ENCODE measurements at regions not wholly inside any gene's neighbourhood (a gene's known extent, or its start where the extent isn't known, plus 50 kb on each side); places are given as distances from the start of the nearest gene placed in this dataset.

DNA sequence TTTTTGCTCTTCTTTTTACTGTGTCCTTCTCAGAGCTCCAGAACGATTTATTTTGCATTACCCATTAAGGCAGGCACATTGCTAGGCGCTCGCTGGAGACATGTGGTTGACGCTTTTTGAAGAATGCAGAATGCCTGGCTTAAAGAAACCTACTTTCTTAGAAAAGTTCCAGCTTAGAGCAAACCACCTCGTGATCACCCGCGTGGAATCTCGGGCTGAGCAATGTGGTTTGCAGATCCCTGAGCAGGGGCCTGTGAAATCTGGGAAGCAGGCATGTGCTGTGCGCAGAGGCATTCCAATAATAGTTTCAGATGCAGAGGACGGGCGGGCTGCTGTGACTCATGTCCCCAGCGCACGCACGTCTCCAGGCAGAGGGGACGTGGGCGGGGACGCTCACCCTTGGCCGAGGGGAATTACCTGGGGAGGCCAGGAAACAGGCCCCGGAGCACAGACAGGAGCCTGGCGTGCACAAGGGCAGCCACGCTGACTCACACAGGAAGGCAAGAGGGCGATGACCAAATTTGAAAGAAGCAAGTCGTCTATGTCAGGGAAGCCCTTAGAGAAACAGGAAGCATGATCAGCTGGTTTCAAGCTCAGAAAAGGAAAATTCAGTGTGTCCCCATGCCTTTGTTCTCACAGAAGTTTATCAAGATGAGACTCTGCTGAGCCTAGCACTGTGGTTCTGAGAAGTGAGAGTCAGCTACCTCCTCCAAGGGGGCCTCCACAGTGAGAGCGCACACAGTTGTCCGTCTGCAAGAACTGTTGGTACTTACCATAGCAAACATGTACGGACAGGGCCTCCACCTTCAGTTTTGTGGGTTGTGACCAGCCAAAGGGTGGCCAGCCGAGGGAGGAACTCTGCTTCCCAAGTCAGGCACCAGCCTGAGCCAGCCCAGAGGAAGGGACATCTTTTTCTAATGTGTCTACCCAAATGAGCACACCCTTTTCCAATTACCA, 218.6 kb downstream of the PIK3R1 start:
- Histone ChIP-seq H3K9ac (ENCODE audit: low read depth, low read length) (peak overlapping the region; percentile 72), H3K9me3 (replicated peaks; ENCODE audit: low read length) (no peaks in the 10 kb centered on the region), H3K4me2 (ENCODE audit: low read length) (peak overlapping the region; percentile 53), H3K4me1 (ENCODE audit: control insufficient read depth, insufficient read depth, low read length) (peaks cover 19% of the 10 kb centered on the region), H3K36me3 (ENCODE audit: insufficient read depth, low read length) (no peaks in the 10 kb centered on the region), H3K4me3 (ENCODE audit: low read length) (peak overlapping the region; percentile 21), H3K27me3 (ENCODE audit: control insufficient read depth, insufficient read depth, low read length) (no peaks in the 10 kb centered on the region)

DNA sequence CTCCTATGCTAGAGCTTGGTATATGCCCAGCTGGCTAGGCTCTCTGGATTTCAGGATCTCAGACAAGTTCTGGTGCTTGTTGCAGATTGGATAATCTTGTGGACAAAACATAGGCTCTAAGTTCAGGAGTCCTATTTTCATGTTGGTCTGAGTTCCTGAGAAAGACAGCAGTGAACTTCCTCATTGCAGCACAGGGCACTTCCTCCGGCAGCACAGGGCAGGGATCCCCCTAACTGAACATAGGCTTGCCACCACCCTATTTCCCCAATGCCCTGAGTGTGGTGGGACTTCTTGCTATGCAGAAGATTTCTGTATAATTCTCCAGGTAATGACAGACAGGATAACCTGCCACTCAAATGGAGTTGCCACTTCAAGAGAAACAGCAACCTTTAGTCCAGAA, 220.1 kb downstream of the PIK3R1 start:
- Histone ChIP-seq H3K27me3 (ENCODE audit: control insufficient read depth, insufficient read depth, low read length) (no peaks in the 10 kb centered on the region), H3K9ac (ENCODE audit: low read depth, low read length) (no peak overlapping the region), H3K9me3 (replicated peaks; ENCODE audit: low read length) (no peaks in the 10 kb centered on the region), H3K4me1 (ENCODE audit: control insufficient read depth, insufficient read depth, low read length) (peaks cover 19% of the 10 kb centered on the region), H3K4me2 (ENCODE audit: low read length) (no peak overlapping the region), H3K36me3 (ENCODE audit: insufficient read depth, low read length) (no peaks in the 10 kb centered on the region), H3K4me3 (ENCODE audit: low read length) (no peak overlapping the region)

DNA sequence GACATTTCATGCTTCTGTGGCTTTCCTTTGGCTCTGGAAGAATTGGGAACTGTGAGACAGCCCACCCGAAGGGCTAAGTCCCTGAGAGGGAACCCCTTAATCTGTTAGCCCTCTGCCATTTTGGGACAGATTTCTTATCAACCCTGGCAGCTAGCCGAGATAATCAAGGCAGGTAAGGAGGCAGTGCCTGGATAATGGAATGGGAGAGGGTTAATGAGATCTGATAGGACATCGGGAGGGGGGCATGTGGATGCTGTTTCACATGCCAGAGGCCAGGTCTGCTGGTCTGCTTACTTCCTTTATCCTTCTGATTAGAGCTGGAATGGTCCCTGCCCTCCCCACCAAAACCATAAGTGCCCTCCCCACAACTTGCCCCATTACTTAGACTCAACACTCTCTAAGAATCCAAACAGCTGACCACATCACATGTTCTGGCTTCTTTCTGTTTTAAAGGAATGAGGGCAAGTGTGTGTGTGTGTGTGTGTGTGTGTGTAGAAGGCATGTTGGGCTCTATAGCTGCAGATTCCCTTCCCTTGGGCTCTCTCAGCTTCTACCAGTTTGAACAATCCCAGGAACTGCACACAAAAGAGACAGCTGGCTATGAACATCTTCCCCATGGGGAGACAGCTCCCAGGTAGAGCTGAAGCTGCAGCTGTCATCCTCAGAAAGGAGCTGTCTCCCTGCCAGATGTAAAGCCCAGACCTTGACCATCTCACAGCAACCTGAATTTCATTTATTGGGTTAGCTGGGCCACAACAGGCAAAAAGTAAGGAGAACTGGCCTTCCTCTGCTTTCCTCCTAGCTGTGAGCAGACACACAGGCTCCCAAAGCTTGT, 221.3 kb downstream of the PIK3R1 start:
- H3K4me2 ChIP-seq (ENCODE audit: low read length) = no peak overlapping the region
- no peak overlapping the region for H3K9ac ChIP-seq (ENCODE audit: low read depth, low read length)
- H3K4me3 ChIP-seq (ENCODE audit: low read length) = no peak overlapping the region
- no peaks in the 10 kb centered on the region for H3K9me3 ChIP-seq (replicated peaks; ENCODE audit: low read length)
- H3K27me3 ChIP-seq (ENCODE audit: control insufficient read depth, insufficient read depth, low read length) = no peaks in the 10 kb centered on the region
- peaks cover 19% of the 10 kb centered on the region for H3K4me1 ChIP-seq (ENCODE audit: control insufficient read depth, insufficient read depth, low read length)
- H3K36me3 ChIP-seq (ENCODE audit: insufficient read depth, low read length) = no peaks in the 10 kb centered on the region

DNA sequence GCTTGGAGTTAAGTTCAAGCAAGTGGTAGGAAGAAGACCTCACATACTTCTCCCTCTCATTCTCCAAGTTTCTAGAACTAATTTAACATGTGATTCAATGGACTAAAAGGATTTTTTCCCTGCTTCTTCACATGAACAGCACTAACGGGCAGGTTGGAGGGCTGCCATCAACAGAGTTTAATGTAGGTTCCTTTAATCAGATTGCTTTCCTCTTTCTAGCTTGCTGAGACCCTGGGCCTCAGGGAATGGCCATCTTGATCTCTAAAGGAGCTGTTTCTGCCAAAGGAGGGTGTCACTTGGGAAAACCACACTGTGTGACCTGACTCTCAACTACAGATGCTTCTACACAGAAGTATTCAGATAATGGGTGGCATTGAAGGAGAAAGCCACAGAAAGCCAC, 223.3 kb downstream of the PIK3R1 start:
- Histone ChIP-seq H3K36me3 (ENCODE audit: insufficient read depth, low read length) (no peaks in the 10 kb centered on the region), H3K9ac (ENCODE audit: low read depth, low read length) (no peak overlapping the region), H3K4me3 (ENCODE audit: low read length) (no peak overlapping the region), H3K4me1 (ENCODE audit: control insufficient read depth, insufficient read depth, low read length) (peaks cover 13% of the 10 kb centered on the region), H3K4me2 (ENCODE audit: low read length) (no peak overlapping the region), H3K9me3 (replicated peaks; ENCODE audit: low read length) (no peaks in the 10 kb centered on the region), H3K27me3 (ENCODE audit: control insufficient read depth, insufficient read depth, low read length) (no peaks in the 10 kb centered on the region)

DNA sequence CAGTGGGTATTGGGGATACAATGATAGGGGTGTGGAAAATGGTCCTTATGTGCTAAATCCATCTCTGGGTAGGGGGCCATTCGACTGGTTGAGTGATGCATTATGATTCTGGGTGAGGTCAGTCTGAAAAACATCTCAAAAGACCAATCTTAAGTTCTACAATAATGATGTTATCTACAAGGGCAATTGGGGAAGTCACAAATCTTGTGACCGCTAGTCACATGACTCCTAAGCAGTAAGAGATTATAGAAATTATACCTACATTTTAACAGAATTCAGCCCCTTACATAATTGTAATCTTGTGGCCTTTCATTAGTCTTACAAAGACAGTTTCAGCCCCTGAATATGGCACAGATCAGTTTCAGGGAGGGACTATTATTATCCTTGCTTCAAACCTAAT, 224.7 kb downstream of the PIK3R1 start:
- Histone ChIP-seq H3K9me3 (replicated peaks; ENCODE audit: low read length) (no peaks in the 10 kb centered on the region), H3K27me3 (ENCODE audit: control insufficient read depth, insufficient read depth, low read length) (no peaks in the 10 kb centered on the region), H3K4me2 (ENCODE audit: low read length) (no peak overlapping the region), H3K4me1 (ENCODE audit: control insufficient read depth, insufficient read depth, low read length) (peaks cover 13% of the 10 kb centered on the region), H3K36me3 (ENCODE audit: insufficient read depth, low read length) (no peaks in the 10 kb centered on the region), H3K9ac (ENCODE audit: low read depth, low read length) (no peak overlapping the region), H3K4me3 (ENCODE audit: low read length) (no peak overlapping the region)

DNA sequence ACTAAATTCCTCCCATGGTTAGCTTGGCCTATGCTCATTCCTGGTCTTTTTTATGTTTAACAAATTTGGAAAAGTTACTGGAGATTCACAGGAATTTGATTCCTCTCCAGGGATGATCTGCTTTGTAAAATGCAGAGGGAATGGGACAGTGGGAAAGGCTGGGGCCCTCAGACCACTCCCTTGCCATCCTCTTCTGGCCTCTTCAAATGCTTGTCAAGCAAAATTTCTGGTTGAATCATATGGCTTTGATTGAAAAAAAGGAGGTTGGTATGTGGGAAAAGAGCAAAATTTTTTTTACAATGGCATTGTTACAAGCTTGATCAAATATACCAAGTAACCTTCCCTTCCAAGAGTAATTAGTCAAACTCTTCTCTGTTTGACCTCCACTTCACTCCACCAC, 225.1 kb downstream of the PIK3R1 start:
- Histone ChIP-seq H3K4me1 (ENCODE audit: control insufficient read depth, insufficient read depth, low read length) (peaks cover 13% of the 10 kb centered on the region), H3K9ac (ENCODE audit: low read depth, low read length) (no peak overlapping the region), H3K9me3 (replicated peaks; ENCODE audit: low read length) (no peaks in the 10 kb centered on the region), H3K4me3 (ENCODE audit: low read length) (no peak overlapping the region), H3K27me3 (ENCODE audit: control insufficient read depth, insufficient read depth, low read length) (no peaks in the 10 kb centered on the region), H3K36me3 (ENCODE audit: insufficient read depth, low read length) (no peaks in the 10 kb centered on the region), H3K4me2 (ENCODE audit: low read length) (no peak overlapping the region)

DNA sequence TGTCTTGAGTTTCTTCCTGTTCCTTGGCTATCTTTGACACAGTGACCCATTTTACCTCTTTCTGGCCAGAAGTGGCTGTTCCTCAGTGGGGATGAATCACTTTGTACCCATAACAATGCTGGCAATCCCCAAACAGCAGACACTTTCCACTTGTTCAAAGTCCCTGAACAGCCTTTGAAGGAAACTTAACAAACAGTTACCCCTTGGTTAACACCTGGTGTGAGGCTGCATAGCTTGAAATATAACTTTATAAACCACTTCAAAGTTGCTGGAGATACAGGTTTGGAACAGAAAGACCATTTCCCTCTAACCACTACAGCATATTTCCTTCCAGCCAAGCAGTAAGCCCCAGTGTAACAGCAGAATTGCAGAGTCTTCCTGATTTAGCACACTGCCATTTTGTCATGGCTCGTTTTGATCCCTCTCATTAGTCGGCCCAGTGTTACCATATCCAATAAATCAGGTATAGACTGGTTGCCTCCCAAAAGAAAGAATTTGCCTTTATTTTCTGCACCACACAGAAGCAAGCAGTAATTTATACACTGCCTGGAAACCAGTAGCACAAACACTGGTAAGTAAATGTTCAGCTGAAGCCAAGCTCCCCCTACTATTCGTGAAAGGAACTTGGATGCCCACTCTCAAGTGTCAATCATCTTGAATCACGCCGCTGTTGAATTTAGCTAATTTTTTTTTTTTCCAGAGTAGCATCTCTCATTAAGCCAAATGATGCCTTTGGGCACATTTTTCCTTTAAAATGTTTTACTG, 225.9 kb downstream of the PIK3R1 start:
- Histone ChIP-seq H3K4me3 (ENCODE audit: low read length) (no peak overlapping the region), H3K27me3 (ENCODE audit: control insufficient read depth, insufficient read depth, low read length) (no peaks in the 10 kb centered on the region), H3K4me1 (ENCODE audit: control insufficient read depth, insufficient read depth, low read length) (peaks cover 13% of the 10 kb centered on the region), H3K36me3 (ENCODE audit: insufficient read depth, low read length) (no peaks in the 10 kb centered on the region), H3K9ac (ENCODE audit: low read depth, low read length) (no peak overlapping the region), H3K9me3 (replicated peaks; ENCODE audit: low read length) (no peaks in the 10 kb centered on the region), H3K4me2 (ENCODE audit: low read length) (no peak overlapping the region)

DNA sequence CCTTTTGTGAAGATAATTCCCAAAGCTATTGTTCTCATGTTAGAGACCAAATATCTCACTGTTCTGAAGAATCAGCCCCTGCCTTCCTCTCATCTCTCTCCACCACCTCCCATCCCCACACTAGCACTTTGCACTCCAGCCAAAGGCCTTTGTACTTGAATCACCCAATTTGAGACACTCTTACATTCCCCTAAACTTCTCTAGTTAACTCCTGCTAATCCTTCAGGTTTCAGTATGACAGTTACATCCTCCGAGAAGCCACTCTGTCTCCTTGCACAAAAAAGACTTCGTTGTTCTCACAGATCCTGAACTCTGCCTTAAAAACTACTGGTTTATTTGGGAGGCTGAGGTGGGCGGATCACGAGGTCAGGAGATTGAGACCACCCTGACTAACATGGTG, 227.5 kb downstream of the PIK3R1 start:
- H3K9me3 ChIP-seq (replicated peaks; ENCODE audit: low read length) = no peaks in the 10 kb centered on the region
- H3K4me1 ChIP-seq (ENCODE audit: control insufficient read depth, insufficient read depth, low read length) = peaks cover 13% of the 10 kb centered on the region
- H3K9ac ChIP-seq (ENCODE audit: low read depth, low read length) = no peak overlapping the region
- H3K4me3 ChIP-seq (ENCODE audit: low read length) = no peak overlapping the region
- H3K27me3 ChIP-seq (ENCODE audit: control insufficient read depth, insufficient read depth, low read length) = no peaks in the 10 kb centered on the region
- no peak overlapping the region for H3K4me2 ChIP-seq (ENCODE audit: low read length)
- no peaks in the 10 kb centered on the region for H3K36me3 ChIP-seq (ENCODE audit: insufficient read depth, low read length)

DNA sequence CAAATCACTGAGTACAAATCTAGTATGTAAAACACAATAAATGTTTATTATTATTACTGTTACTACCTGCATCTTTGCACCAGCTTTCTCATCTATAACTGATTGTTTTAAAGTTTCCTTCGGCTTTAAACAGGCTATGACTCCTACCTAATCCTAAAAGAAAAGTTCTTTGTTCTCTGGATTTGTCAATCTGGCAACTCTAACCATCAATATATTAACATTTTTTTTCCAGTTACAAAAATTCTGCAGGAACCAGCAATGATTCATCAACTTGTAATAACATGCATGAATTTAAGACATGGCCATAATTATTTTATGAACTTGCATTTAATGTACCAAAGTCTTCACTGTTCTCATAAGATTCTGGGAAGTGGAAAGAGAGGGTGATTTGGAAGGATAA, 228.5 kb downstream of the PIK3R1 start:
- Histone ChIP-seq H3K27me3 (ENCODE audit: control insufficient read depth, insufficient read depth, low read length) (no peaks in the 10 kb centered on the region), H3K4me3 (ENCODE audit: low read length) (no peak overlapping the region), H3K36me3 (ENCODE audit: insufficient read depth, low read length) (no peaks in the 10 kb centered on the region), H3K4me1 (ENCODE audit: control insufficient read depth, insufficient read depth, low read length) (peaks cover 13% of the 10 kb centered on the region), H3K4me2 (ENCODE audit: low read length) (no peak overlapping the region), H3K9ac (ENCODE audit: low read depth, low read length) (no peak overlapping the region), H3K9me3 (replicated peaks; ENCODE audit: low read length) (no peaks in the 10 kb centered on the region)

DNA sequence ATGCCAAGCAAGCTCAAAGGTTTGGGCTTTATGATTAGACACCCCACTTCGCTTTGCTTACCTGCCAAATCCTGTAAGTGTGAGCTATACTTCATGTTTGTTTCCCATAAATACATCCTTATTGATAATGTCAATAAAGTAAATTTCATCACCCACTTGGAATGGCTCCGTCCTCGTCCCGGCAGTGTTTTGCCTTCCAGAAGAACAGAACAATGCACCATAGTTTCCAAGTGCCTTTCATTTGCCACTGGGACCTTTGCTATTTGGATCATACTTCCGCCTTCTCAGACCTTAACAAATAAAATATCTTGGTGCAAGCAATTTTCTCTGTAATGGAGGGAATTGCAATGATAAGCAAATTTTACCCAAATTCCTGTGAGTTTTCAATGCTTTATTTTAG, 229.3 kb downstream of the PIK3R1 start:
- Histone ChIP-seq H3K4me3 (ENCODE audit: low read length) (no peak overlapping the region), H3K36me3 (ENCODE audit: insufficient read depth, low read length) (no peaks in the 10 kb centered on the region), H3K4me2 (ENCODE audit: low read length) (no peak overlapping the region), H3K9ac (ENCODE audit: low read depth, low read length) (no peak overlapping the region), H3K9me3 (replicated peaks; ENCODE audit: low read length) (no peaks in the 10 kb centered on the region), H3K4me1 (ENCODE audit: control insufficient read depth, insufficient read depth, low read length) (peaks cover 19% of the 10 kb centered on the region), H3K27me3 (ENCODE audit: control insufficient read depth, insufficient read depth, low read length) (no peaks in the 10 kb centered on the region)

All from skeletal muscle satellite cell (primary cell).